ENCODE measurements at regions not wholly inside any gene's neighbourhood (a gene's known extent, or its start where the extent isn't known, plus 50 kb on each side); places are given as distances from the start of the nearest gene placed in this dataset.

DNA sequence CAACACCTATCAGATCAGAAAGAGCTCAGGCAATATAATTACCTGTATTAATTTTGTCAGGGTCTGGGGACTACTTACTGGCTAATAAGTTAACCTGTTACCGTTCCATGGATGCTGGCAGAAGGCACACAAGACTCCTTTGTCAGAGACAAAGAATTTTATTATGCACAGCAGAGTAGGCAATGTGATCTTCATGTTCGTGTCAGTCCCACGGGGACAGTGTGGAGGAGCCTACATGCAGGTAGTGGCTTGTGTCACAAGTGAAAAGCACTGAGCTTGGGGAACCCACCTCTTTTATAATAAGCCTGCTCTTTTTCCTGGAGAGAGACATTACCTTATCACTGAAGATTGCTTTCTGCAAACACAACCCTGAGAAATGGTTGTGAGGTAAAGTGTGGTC, 96.9 kb downstream of the CD164 start:
- Histone ChIP-seq H3K36me3 (ENCODE audit: control insufficient read depth in 4 of 4, insufficient read depth in 4 of 4, low read length in 4 of 4) (no peaks in the 10 kb centered on the region), H3K27me3 (ENCODE audit: control insufficient read depth in 3 of 3, insufficient read depth in 3 of 3, low read length in 2 of 3) (peaks cover 0 to 2% (median 0%) of the 10 kb centered on the region in 3 donors), H3K9me3 (ENCODE audit: control insufficient read depth in 4 of 4, insufficient read depth in 3 of 4, low read length in 3 of 4) (no peaks in the 10 kb centered on the region), H3K4me1 (ENCODE audit: control insufficient read depth in 5 of 5, insufficient read depth in 5 of 5, low read length in 5 of 5) (no peaks in the 10 kb centered on the region), H3K4me3 (no peak overlapping the region), H3K27ac (ENCODE audit: low read depth in 1 of 2, low read length in 1 of 2) (no peak overlapping the region), H3K9ac (ENCODE audit: insufficient read depth in 1 of 2, low read length in 2 of 2) (no peak overlapping the region)
- ATAC-seq (ENCODE audit: insufficient read depth, low FRiP score) (no peak), DNase-seq (no peak)
- 84 to 92% methylated on average over 3 of the region's 3 CpGs for WGBS, 2 donors
- TF ChIP-seq, protein P1, sequence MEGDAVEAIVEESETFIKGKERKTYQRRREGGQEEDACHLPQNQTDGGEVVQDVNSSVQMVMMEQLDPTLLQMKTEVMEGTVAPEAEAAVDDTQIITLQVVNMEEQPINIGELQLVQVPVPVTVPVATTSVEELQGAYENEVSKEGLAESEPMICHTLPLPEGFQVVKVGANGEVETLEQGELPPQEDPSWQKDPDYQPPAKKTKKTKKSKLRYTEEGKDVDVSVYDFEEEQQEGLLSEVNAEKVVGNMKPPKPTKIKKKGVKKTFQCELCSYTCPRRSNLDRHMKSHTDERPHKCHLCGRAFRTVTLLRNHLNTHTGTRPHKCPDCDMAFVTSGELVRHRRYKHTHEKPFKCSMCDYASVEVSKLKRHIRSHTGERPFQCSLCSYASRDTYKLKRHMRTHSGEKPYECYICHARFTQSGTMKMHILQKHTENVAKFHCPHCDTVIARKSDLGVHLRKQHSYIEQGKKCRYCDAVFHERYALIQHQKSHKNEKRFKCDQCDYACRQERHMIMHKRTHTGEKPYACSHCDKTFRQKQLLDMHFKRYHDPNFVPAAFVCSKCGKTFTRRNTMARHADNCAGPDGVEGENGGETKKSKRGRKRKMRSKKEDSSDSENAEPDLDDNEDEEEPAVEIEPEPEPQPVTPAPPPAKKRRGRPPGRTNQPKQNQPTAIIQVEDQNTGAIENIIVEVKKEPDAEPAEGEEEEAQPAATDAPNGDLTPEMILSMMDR (IDR thresholded peaks at IDR 0.05; ENCODE audit: control extremely low read depth, extremely low read depth), result no peak

GRCh38 chr6:109284675-109285074, 97.6 kb downstream of the CD164 start:
- TF ChIP-seq, protein P1 (IDR thresholded peaks at IDR 0.05; ENCODE audit: control extremely low read depth, extremely low read depth), result no peak

GRCh38 chr6:109282756-109283155, 99.5 kb downstream of the CD164 start:
- H3K36me3 ChIP-seq (ENCODE audit: control insufficient read depth in 4 of 4, insufficient read depth in 4 of 4, low read length in 4 of 4), result no peaks in the 10 kb centered on the region
- DNase-seq, result no peak
- 76 to 85% methylated on average over 2 of the region's 2 CpGs for WGBS, 2 donors
- H3K9ac ChIP-seq (ENCODE audit: insufficient read depth in 1 of 2, low read length in 2 of 2), result no peak overlapping the region
- ATAC-seq (ENCODE audit: insufficient read depth, low FRiP score), result no peak
- H3K4me1 ChIP-seq (ENCODE audit: control insufficient read depth in 5 of 5, insufficient read depth in 5 of 5, low read length in 5 of 5), result no peaks in the 10 kb centered on the region
- no peak overlapping the region for H3K27ac ChIP-seq (ENCODE audit: low read depth in 1 of 2, low read length in 1 of 2)
- TF ChIP-seq, protein P1 (IDR thresholded peaks at IDR 0.05; ENCODE audit: control extremely low read depth, extremely low read depth), result no peak
- H3K9me3 ChIP-seq (ENCODE audit: control insufficient read depth in 4 of 4, insufficient read depth in 3 of 4, low read length in 3 of 4), result no peaks in the 10 kb centered on the region
- H3K27me3 ChIP-seq (ENCODE audit: control insufficient read depth in 3 of 3, insufficient read depth in 3 of 3, low read length in 2 of 3), result no peaks in the 10 kb centered on the region
- H3K4me3 ChIP-seq, result no peak overlapping the region

More at GRCh38 chr6:109284675-109285074, 97.6 kb downstream of the CD164 start:
- Histone ChIP-seq H3K9ac (ENCODE audit: insufficient read depth in 1 of 2, low read length in 2 of 2) (no peak overlapping the region), H3K27ac (ENCODE audit: low read depth in 1 of 2, low read length in 1 of 2) (no peak overlapping the region), H3K27me3 (ENCODE audit: control insufficient read depth in 3 of 3, insufficient read depth in 3 of 3, low read length in 2 of 3) (no peaks in the 10 kb centered on the region), H3K9me3 (ENCODE audit: control insufficient read depth in 4 of 4, insufficient read depth in 3 of 4, low read length in 3 of 4) (no peaks in the 10 kb centered on the region), H3K4me3 (no peak overlapping the region), H3K36me3 (ENCODE audit: control insufficient read depth in 4 of 4, insufficient read depth in 4 of 4, low read length in 4 of 4) (no peaks in the 10 kb centered on the region), H3K4me1 (ENCODE audit: control insufficient read depth in 5 of 5, insufficient read depth in 5 of 5, low read length in 5 of 5) (no peaks in the 10 kb centered on the region)
- WGBS, 2 donors, result 69 to 78% methylated on average over 2 of the region's 2 CpGs
- no peak for DNase-seq
- ATAC-seq (ENCODE audit: insufficient read depth, low FRiP score), result no peak

- whole genome bisulfite sequencing, 2 donors, result 90 to 93% methylated on average over 1 of the region's 1 CpG
- Histone ChIP-seq H3K4me1 (ENCODE audit: control insufficient read depth in 5 of 5, insufficient read depth in 5 of 5, low read length in 5 of 5) (no peaks in the 10 kb centered on the region), H3K27ac (ENCODE audit: low read depth in 1 of 2, low read length in 1 of 2) (no peak overlapping the region), H3K9me3 (ENCODE audit: control insufficient read depth in 4 of 4, insufficient read depth in 3 of 4, low read length in 3 of 4) (no peaks in the 10 kb centered on the region), H3K36me3 (ENCODE audit: control insufficient read depth in 4 of 4, insufficient read depth in 4 of 4, low read length in 4 of 4) (no peaks in the 10 kb centered on the region), H3K9ac (ENCODE audit: insufficient read depth in 1 of 2, low read length in 2 of 2) (no peak overlapping the region), H3K27me3 (ENCODE audit: control insufficient read depth in 3 of 3, insufficient read depth in 3 of 3, low read length in 2 of 3) (no peaks in the 10 kb centered on the region), H3K4me3 (no peak overlapping the region)
- ATAC-seq (ENCODE audit: insufficient read depth, low FRiP score), result no peak
- DNase-seq, result no peak
- TF ChIP-seq, protein P1 (IDR thresholded peaks at IDR 0.05; ENCODE audit: control extremely low read depth, extremely low read depth), result no peak
Measured at GRCh38 chr6:109279628-109280027, 102.6 kb downstream of the CD164 start.

Data from lung (tissue), 11 donors.